ENCODE measurements at regions not wholly inside any gene's neighbourhood (a gene's known extent, or its start where the extent isn't known, plus 50 kb on each side); places are given as distances from the start of the nearest gene placed in this dataset.

DNA sequence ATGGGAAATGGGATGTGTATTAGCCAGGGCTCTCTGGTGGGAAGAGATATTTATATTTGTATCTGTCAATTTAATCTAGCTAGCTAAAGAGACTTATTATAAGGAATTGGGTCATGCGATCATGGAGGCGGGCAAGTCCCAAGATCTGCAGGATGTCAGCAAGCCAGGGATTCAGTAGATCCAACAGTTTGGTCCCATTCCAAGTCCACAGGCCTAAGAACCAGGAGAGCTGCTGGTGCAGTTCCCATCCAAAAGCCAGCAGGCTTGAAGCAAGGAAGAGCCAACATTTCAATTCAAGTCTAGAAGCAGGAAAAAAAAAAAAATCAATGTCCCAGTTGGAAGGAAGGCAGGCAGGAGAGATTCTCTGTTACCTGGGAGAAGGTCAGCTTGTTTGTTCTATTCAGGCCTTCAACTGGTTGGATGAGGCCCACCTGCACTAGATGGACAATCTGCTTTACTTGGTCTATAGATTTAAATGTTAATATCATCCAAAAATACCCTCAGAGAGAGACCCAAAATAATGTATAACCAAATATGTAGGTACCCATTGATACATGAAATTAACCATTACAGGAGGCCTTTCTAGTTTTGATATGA lies 60.7 kb upstream of the BCAT1 start:
- no peak for DNase-seq (ENCODE audit: low read depth in 2 of 2)

DNA sequence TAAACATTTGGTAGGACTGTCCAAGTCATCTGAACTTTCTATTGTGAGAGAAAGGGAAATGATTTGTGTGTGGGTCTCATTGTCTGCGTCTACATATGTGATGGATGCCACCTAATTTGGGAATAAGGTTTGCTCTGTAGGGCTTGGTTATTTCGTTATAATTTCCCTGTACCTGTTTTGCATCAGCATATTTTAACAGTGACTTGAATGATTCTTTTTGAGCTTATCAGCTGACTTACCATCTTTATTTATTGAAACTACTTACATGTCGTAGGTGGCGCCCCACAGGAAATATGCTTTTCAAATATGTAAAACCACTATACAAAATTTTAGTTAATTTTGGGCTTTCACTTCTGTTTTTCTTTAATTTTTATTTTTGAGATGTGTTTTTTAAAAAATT lies 56.5 kb upstream of the BCAT1 start:
- no peak for DNase-seq (ENCODE audit: low read depth in 2 of 2)

- DNase-seq (ENCODE audit: low read depth in 2 of 2): no peak
Measured at GRCh38 chr12:25004447-25004846, 55.5 kb upstream of the BCAT1 start.

- no peak for DNase-seq (ENCODE audit: low read depth in 2 of 2)
Measured at GRCh38 chr12:25001311-25001710, 52.4 kb upstream of the BCAT1 start.
